ENCODE measurements at regions not wholly inside any gene's neighbourhood (a gene's known extent, or its start where the extent isn't known, plus 50 kb on each side); places are given as distances from the start of the nearest gene placed in this dataset.
A peak's percentile ranks its signal among the peaks of the same experiment; 100 is the strongest.

GRCh38 chr12:88327276-88327675 lies 185.2 kb downstream of the TMTC3 start:
- Histone ChIP-seq H3K36me3 (ENCODE audit: control insufficient read depth in 2 of 2, insufficient read depth in 2 of 2, low read length in 1 of 2) (no peaks in the 10 kb centered on the region), H3K4me1 (ENCODE audit: control insufficient read depth in 2 of 2, insufficient read depth in 2 of 2, low read length in 2 of 2) (no peaks in the 10 kb centered on the region), H3K27ac (ENCODE audit: low read depth in 1 of 2, low read length in 1 of 2) (no peak overlapping the region), H3K4me3 (ENCODE audit: low read length in 2 of 2) (no peak overlapping the region), H3K27me3 (ENCODE audit: control insufficient read depth in 2 of 2, insufficient read depth in 1 of 2, low read length in 1 of 2) (no peaks in the 10 kb centered on the region), H3K9me3 (ENCODE audit: control insufficient read depth in 2 of 2, insufficient read depth in 1 of 2, low read length in 1 of 2) (no peaks in the 10 kb centered on the region)
- 95% methylated on average over 1 of the region's 1 CpG for WGBS
- DNase-seq (ENCODE audit: low read depth in 6 of 9, low spot score in 9 of 9) = no peak

- H3K9me3 ChIP-seq (ENCODE audit: control insufficient read depth in 2 of 2, insufficient read depth in 1 of 2, low read length in 1 of 2) = no peaks in the 10 kb centered on the region
- H3K27ac ChIP-seq (ENCODE audit: low read depth in 1 of 2, low read length in 1 of 2) = no peak overlapping the region
- 92% methylated on average over 3 of the region's 3 CpGs for WGBS
- no peaks in the 10 kb centered on the region for H3K36me3 ChIP-seq (ENCODE audit: control insufficient read depth in 2 of 2, insufficient read depth in 2 of 2, low read length in 1 of 2)
- no peaks in the 10 kb centered on the region for H3K4me1 ChIP-seq (ENCODE audit: control insufficient read depth in 2 of 2, insufficient read depth in 2 of 2, low read length in 2 of 2)
- H3K27me3 ChIP-seq (ENCODE audit: control insufficient read depth in 2 of 2, insufficient read depth in 1 of 2, low read length in 1 of 2) = no peaks in the 10 kb centered on the region
- H3K4me3 ChIP-seq (ENCODE audit: low read length in 2 of 2) = no peak overlapping the region
- DNase-seq (ENCODE audit: low read depth in 6 of 9, low spot score in 9 of 9) = no peak
These were observed 186.0 kb downstream of the TMTC3 start for GRCh38 chr12:88328090-88328489.

- no peak for DNase-seq (ENCODE audit: low read depth in 6 of 9, low spot score in 9 of 9)
- Histone ChIP-seq H3K27me3 (ENCODE audit: control insufficient read depth in 2 of 2, insufficient read depth in 1 of 2, low read length in 1 of 2) (no peaks in the 10 kb centered on the region), H3K4me1 (ENCODE audit: control insufficient read depth in 2 of 2, insufficient read depth in 2 of 2, low read length in 2 of 2) (no peaks in the 10 kb centered on the region), H3K4me3 (ENCODE audit: low read length in 2 of 2) (no peak overlapping the region), H3K9me3 (ENCODE audit: control insufficient read depth in 2 of 2, insufficient read depth in 1 of 2, low read length in 1 of 2) (no peaks in the 10 kb centered on the region), H3K36me3 (ENCODE audit: control insufficient read depth in 2 of 2, insufficient read depth in 2 of 2, low read length in 1 of 2) (no peaks in the 10 kb centered on the region), H3K27ac (ENCODE audit: low read depth in 1 of 2, low read length in 1 of 2) (no peak overlapping the region)
These were observed 187.7 kb downstream of the TMTC3 start for GRCh38 chr12:88329833-88330232.

- Histone ChIP-seq H3K27me3 (ENCODE audit: control insufficient read depth in 2 of 2, insufficient read depth in 1 of 2, low read length in 1 of 2) (no peaks in the 10 kb centered on the region), H3K9me3 (ENCODE audit: control insufficient read depth in 2 of 2, insufficient read depth in 1 of 2, low read length in 1 of 2) (no peaks in the 10 kb centered on the region), H3K27ac (ENCODE audit: low read depth in 1 of 2, low read length in 1 of 2) (no peak overlapping the region), H3K36me3 (ENCODE audit: control insufficient read depth in 2 of 2, insufficient read depth in 2 of 2, low read length in 1 of 2) (no peaks in the 10 kb centered on the region), H3K4me1 (ENCODE audit: control insufficient read depth in 2 of 2, insufficient read depth in 2 of 2, low read length in 2 of 2) (no peaks in the 10 kb centered on the region), H3K4me3 (ENCODE audit: low read length in 2 of 2) (no peak overlapping the region)
- WGBS = 86% methylated on average over 3 of the region's 3 CpGs
- peak in 1 of 9 donors; percentile 30 for DNase-seq (ENCODE audit: low read depth in 6 of 9, low spot score in 9 of 9)
These were observed 192.2 kb downstream of the TMTC3 start for GRCh38 chr12:88334271-88334670.

GRCh38 chr12:88336076-88336739 lies 194.1 kb downstream of the TMTC3 start:
- Histone ChIP-seq H3K4me3 (ENCODE audit: low read length in 2 of 2) (no peak overlapping the region), H3K27me3 (ENCODE audit: control insufficient read depth in 2 of 2, insufficient read depth in 1 of 2, low read length in 1 of 2) (no peaks in the 10 kb centered on the region), H3K27ac (ENCODE audit: low read depth in 1 of 2, low read length in 1 of 2) (no peak overlapping the region), H3K36me3 (ENCODE audit: control insufficient read depth in 2 of 2, insufficient read depth in 2 of 2, low read length in 1 of 2) (no peaks in the 10 kb centered on the region), H3K4me1 (ENCODE audit: control insufficient read depth in 2 of 2, insufficient read depth in 2 of 2, low read length in 2 of 2) (no peaks in the 10 kb centered on the region), H3K9me3 (ENCODE audit: control insufficient read depth in 2 of 2, insufficient read depth in 1 of 2, low read length in 1 of 2) (no peaks in the 10 kb centered on the region)
- WGBS = 82% methylated on average over 8 of the region's 8 CpGs
- DNase-seq (ENCODE audit: low read depth in 6 of 9, low spot score in 9 of 9) = no peak

- H3K27me3 ChIP-seq (ENCODE audit: control insufficient read depth in 2 of 2, insufficient read depth in 1 of 2, low read length in 1 of 2) = no peaks in the 10 kb centered on the region
- no peak for DNase-seq (ENCODE audit: low read depth in 6 of 9, low spot score in 9 of 9)
- H3K27ac ChIP-seq (ENCODE audit: low read depth in 1 of 2, low read length in 1 of 2) = no peak overlapping the region
- H3K36me3 ChIP-seq (ENCODE audit: control insufficient read depth in 2 of 2, insufficient read depth in 2 of 2, low read length in 1 of 2) = no peaks in the 10 kb centered on the region
- H3K4me3 ChIP-seq (ENCODE audit: low read length in 2 of 2) = no peak overlapping the region
- 0% methylated on average over 1 of the region's 1 CpG for WGBS
- no peaks in the 10 kb centered on the region for H3K9me3 ChIP-seq (ENCODE audit: control insufficient read depth in 2 of 2, insufficient read depth in 1 of 2, low read length in 1 of 2)
- no peaks in the 10 kb centered on the region for H3K4me1 ChIP-seq (ENCODE audit: control insufficient read depth in 2 of 2, insufficient read depth in 2 of 2, low read length in 2 of 2)
These were observed 196.4 kb downstream of the TMTC3 start for GRCh38 chr12:88338486-88338885.

GRCh38 chr12:88339254-88339949 lies 197.3 kb downstream of the TMTC3 start:
- Histone ChIP-seq H3K9me3 (ENCODE audit: control insufficient read depth in 2 of 2, insufficient read depth in 1 of 2, low read length in 1 of 2) (no peaks in the 10 kb centered on the region), H3K4me3 (ENCODE audit: low read length in 2 of 2) (no peak overlapping the region), H3K27ac (ENCODE audit: low read depth in 1 of 2, low read length in 1 of 2) (no peak overlapping the region), H3K27me3 (ENCODE audit: control insufficient read depth in 2 of 2, insufficient read depth in 1 of 2, low read length in 1 of 2) (no peaks in the 10 kb centered on the region), H3K36me3 (ENCODE audit: control insufficient read depth in 2 of 2, insufficient read depth in 2 of 2, low read length in 1 of 2) (no peaks in the 10 kb centered on the region), H3K4me1 (ENCODE audit: control insufficient read depth in 2 of 2, insufficient read depth in 2 of 2, low read length in 2 of 2) (no peaks in the 10 kb centered on the region)
- 87% methylated on average over 1 of the region's 1 CpG for WGBS
- DNase-seq (ENCODE audit: low read depth in 6 of 9, low spot score in 9 of 9) = no peak

GRCh38 chr12:88339966-88340365 lies 197.9 kb downstream of the TMTC3 start:
- Histone ChIP-seq H3K36me3 (ENCODE audit: control insufficient read depth in 2 of 2, insufficient read depth in 2 of 2, low read length in 1 of 2) (no peaks in the 10 kb centered on the region), H3K9me3 (ENCODE audit: control insufficient read depth in 2 of 2, insufficient read depth in 1 of 2, low read length in 1 of 2) (no peaks in the 10 kb centered on the region), H3K4me3 (ENCODE audit: low read length in 2 of 2) (no peak overlapping the region), H3K27me3 (ENCODE audit: control insufficient read depth in 2 of 2, insufficient read depth in 1 of 2, low read length in 1 of 2) (no peaks in the 10 kb centered on the region), H3K4me1 (ENCODE audit: control insufficient read depth in 2 of 2, insufficient read depth in 2 of 2, low read length in 2 of 2) (no peaks in the 10 kb centered on the region), H3K27ac (ENCODE audit: low read depth in 1 of 2, low read length in 1 of 2) (no peak overlapping the region)
- no peak for DNase-seq (ENCODE audit: low read depth in 6 of 9, low spot score in 9 of 9)
- WGBS = 90% methylated on average over 1 of the region's 1 CpG

GRCh38 chr12:88342251-88342806 lies 200.2 kb downstream of the TMTC3 start:
- no peak for DNase-seq (ENCODE audit: low read depth in 6 of 9, low spot score in 9 of 9)
- Histone ChIP-seq H3K4me1 (ENCODE audit: control insufficient read depth in 2 of 2, insufficient read depth in 2 of 2, low read length in 2 of 2) (no peaks in the 10 kb centered on the region), H3K27ac (ENCODE audit: low read depth in 1 of 2, low read length in 1 of 2) (no peak overlapping the region), H3K27me3 (ENCODE audit: control insufficient read depth in 2 of 2, insufficient read depth in 1 of 2, low read length in 1 of 2) (no peaks in the 10 kb centered on the region), H3K9me3 (ENCODE audit: control insufficient read depth in 2 of 2, insufficient read depth in 1 of 2, low read length in 1 of 2) (no peaks in the 10 kb centered on the region), H3K4me3 (ENCODE audit: low read length in 2 of 2) (no peak overlapping the region), H3K36me3 (ENCODE audit: control insufficient read depth in 2 of 2, insufficient read depth in 2 of 2, low read length in 1 of 2) (no peaks in the 10 kb centered on the region)

All from thymus (tissue), 11 donors.